ENCODE measurements at regions not wholly inside any gene's neighbourhood (a gene's known extent, or its start where the extent isn't known, plus 50 kb on each side); places are given as distances from the start of the nearest gene placed in this dataset.

- H2AFZ ChIP-seq = no peak overlapping the region
- no peak overlapping the region for H3K27ac ChIP-seq
- no peaks in the 10 kb centered on the region for H3K4me1 ChIP-seq (ENCODE audit: insufficient read depth)
- no peaks in the 10 kb centered on the region for H3K36me3 ChIP-seq (ENCODE audit: low read depth)
- DNase-seq = no peak
- H4K20me1 ChIP-seq (ENCODE audit: insufficient read depth) = no peaks in the 10 kb centered on the region
- no peak overlapping the region for H3K4me3 ChIP-seq
- H3K9me2 ChIP-seq (ENCODE audit: insufficient read depth) = no peaks in the 10 kb centered on the region
- H3K27me3 ChIP-seq (replicated peaks; ENCODE audit: insufficient read depth) = no peaks in the 10 kb centered on the region
- H3K79me2 ChIP-seq (ENCODE audit: insufficient read depth) = no peaks in the 10 kb centered on the region
- H3F3A ChIP-seq (ENCODE audit: insufficient read depth) = no peaks in the 10 kb centered on the region
- peaks cover 5% of the 10 kb centered on the region for H3K9me3 ChIP-seq (ENCODE audit: low read depth)
- no peak overlapping the region for H3K4me2 ChIP-seq (ENCODE audit: unreplicated experiment)
- H3K9ac ChIP-seq = no peak overlapping the region
- in situ Hi-C loops (cut with MboI) = no loop called here
- 0 to 3% methylated on average over 1 of the region's 1 CpG for WGBS, 2 experiments (ENCODE audit: low coverage in 1 of 2, low lambda C conversion rate in 2 of 2, missing lambda C conversion rate in 2 of 2)
- no peak for TF ChIP-seq EZH2phosphoT487 (IDR thresholded peaks at IDR 0.05; ENCODE audit: insufficient read depth, low read depth)
- no peak for TF ChIP-seq EZH2 (IDR thresholded peaks at IDR 0.05; ENCODE audit: insufficient read depth, poor library complexity, severe bottlenecking)
Measured at GRCh38 chr14:101207897-101208296, 304.4 kb upstream of the RTL1 start.

GRCh38 chr14:101209594-101209993 is 306.1 kb upstream of the RTL1 start:
- DNase-seq = no peak
- no peak overlapping the region for H3K4me2 ChIP-seq (ENCODE audit: unreplicated experiment)
- no peak overlapping the region for H3K4me3 ChIP-seq
- H4K20me1 ChIP-seq (ENCODE audit: insufficient read depth) = no peaks in the 10 kb centered on the region
- WGBS, 2 experiments (ENCODE audit: low coverage in 1 of 2, low lambda C conversion rate in 2 of 2, missing lambda C conversion rate in 2 of 2) = 20 to 24% methylated on average over 2 of the region's 2 CpGs
- no peaks in the 10 kb centered on the region for H3K27me3 ChIP-seq (replicated peaks; ENCODE audit: insufficient read depth)
- peaks cover 5% of the 10 kb centered on the region for H3K9me3 ChIP-seq (ENCODE audit: low read depth)
- in situ Hi-C loops (cut with MboI) = no loop called here
- no peaks in the 10 kb centered on the region for H3F3A ChIP-seq (ENCODE audit: insufficient read depth)
- no peak overlapping the region for H3K9ac ChIP-seq
- H3K79me2 ChIP-seq (ENCODE audit: insufficient read depth) = no peaks in the 10 kb centered on the region
- H3K36me3 ChIP-seq (ENCODE audit: low read depth) = no peaks in the 10 kb centered on the region
- H3K9me2 ChIP-seq (ENCODE audit: insufficient read depth) = no peaks in the 10 kb centered on the region
- H3K27ac ChIP-seq = no peak overlapping the region
- TF ChIP-seq EZH2phosphoT487 (IDR thresholded peaks at IDR 0.05; ENCODE audit: insufficient read depth, low read depth) (no peak), EZH2 (IDR thresholded peaks at IDR 0.05; ENCODE audit: insufficient read depth, poor library complexity, severe bottlenecking) (no peak)
- H3K4me1 ChIP-seq (ENCODE audit: insufficient read depth) = no peaks in the 10 kb centered on the region
- no peak overlapping the region for H2AFZ ChIP-seq

- no peaks in the 10 kb centered on the region for H3K79me2 ChIP-seq (ENCODE audit: insufficient read depth)
- H4K20me1 ChIP-seq (ENCODE audit: insufficient read depth) = no peaks in the 10 kb centered on the region
- H2AFZ ChIP-seq = no peak overlapping the region
- no peak overlapping the region for H3K4me3 ChIP-seq
- DNase-seq = no peak
- no peaks in the 10 kb centered on the region for H3F3A ChIP-seq (ENCODE audit: insufficient read depth)
- in situ Hi-C loops (cut with MboI) = no loop called here
- H3K9me3 ChIP-seq (ENCODE audit: low read depth) = peaks cover 4% of the 10 kb centered on the region
- H3K4me2 ChIP-seq (ENCODE audit: unreplicated experiment) = no peak overlapping the region
- H3K9ac ChIP-seq = no peak overlapping the region
- no peaks in the 10 kb centered on the region for H3K36me3 ChIP-seq (ENCODE audit: low read depth)
- H3K9me2 ChIP-seq (ENCODE audit: insufficient read depth) = no peaks in the 10 kb centered on the region
- WGBS, 2 experiments (ENCODE audit: low coverage in 1 of 2, low lambda C conversion rate in 2 of 2, missing lambda C conversion rate in 2 of 2) = 42% methylated on average over 5 of the region's 5 CpGs
- TF ChIP-seq EZH2 (IDR thresholded peaks at IDR 0.05; ENCODE audit: insufficient read depth, poor library complexity, severe bottlenecking) (no peak), EZH2phosphoT487 (IDR thresholded peaks at IDR 0.05; ENCODE audit: insufficient read depth, low read depth) (no peak)
- H3K27me3 ChIP-seq (replicated peaks; ENCODE audit: insufficient read depth) = peaks cover 5% of the 10 kb centered on the region
- H3K4me1 ChIP-seq (ENCODE audit: insufficient read depth) = no peaks in the 10 kb centered on the region
- no peak overlapping the region for H3K27ac ChIP-seq
Measured at GRCh38 chr14:101215266-101215665, 311.7 kb upstream of the RTL1 start.

GRCh38 chr14:101215927-101216326 is 312.4 kb upstream of the RTL1 start:
- no peaks in the 10 kb centered on the region for H4K20me1 ChIP-seq (ENCODE audit: insufficient read depth)
- H3F3A ChIP-seq (ENCODE audit: insufficient read depth) = no peaks in the 10 kb centered on the region
- no peak for TF ChIP-seq EZH2phosphoT487 (IDR thresholded peaks at IDR 0.05; ENCODE audit: insufficient read depth, low read depth)
- no peak for TF ChIP-seq EZH2 (IDR thresholded peaks at IDR 0.05; ENCODE audit: insufficient read depth, poor library complexity, severe bottlenecking)
- peaks cover 5% of the 10 kb centered on the region for H3K27me3 ChIP-seq (replicated peaks; ENCODE audit: insufficient read depth)
- H3K4me1 ChIP-seq (ENCODE audit: insufficient read depth) = no peaks in the 10 kb centered on the region
- H3K9ac ChIP-seq = no peak overlapping the region
- no peak overlapping the region for H3K4me2 ChIP-seq (ENCODE audit: unreplicated experiment)
- no peak overlapping the region for H3K27ac ChIP-seq
- no peaks in the 10 kb centered on the region for H3K9me3 ChIP-seq (ENCODE audit: low read depth)
- in situ Hi-C loops (cut with MboI) = no loop called here
- no peak overlapping the region for H3K4me3 ChIP-seq
- H3K79me2 ChIP-seq (ENCODE audit: insufficient read depth) = no peaks in the 10 kb centered on the region
- 51 to 52% methylated on average over 12 of the region's 12 CpGs for WGBS, 2 experiments (ENCODE audit: low coverage in 1 of 2, low lambda C conversion rate in 2 of 2, missing lambda C conversion rate in 2 of 2)
- H2AFZ ChIP-seq = no peak overlapping the region
- H3K9me2 ChIP-seq (ENCODE audit: insufficient read depth) = no peaks in the 10 kb centered on the region
- no peak for DNase-seq
- no peaks in the 10 kb centered on the region for H3K36me3 ChIP-seq (ENCODE audit: low read depth)
